Activated CD4-positive, alpha-beta memory T cell treated with anti-CD3 and anti-CD28 coated beads, Interleukin-2, amount 10 ng/mL, durations not matched to agents 7 days and 5 days (primary cell): ENCODE measurements at regions not wholly inside any gene's neighbourhood (a gene's known extent, or its start where the extent isn't known, plus 50 kb on each side); places are given as distances from the start of the nearest gene placed in this dataset.
"Not testable (repeated sequence)": the region's sequence is repeated elsewhere in the genome, so short reads cannot be mapped to it uniquely, and the experiment has no call there.

Source experiments
- CTCF ChIA-PET: fragments of 350-600 bp; sonication (Branson Sonifier 250); formaldehyde crosslinking; loops from one replicate; lab custom pipeline; 2021; ENCODE audit warnings: antibody characterized with exemption, inconsistent platforms; lab: Charles Lee
- POLR2A ChIA-PET: fragments of 350-600 bp; sonication (Branson Sonifier 250); formaldehyde crosslinking; loops from one replicate; lab custom pipeline; 2021; ENCODE audit warnings: antibody characterized with exemption; lab: Charles Lee
- DNase-seq: peaks from one replicate; pipeline ENCODE4 v3.0.0-alpha.2; 2020
- H3K27ac Mint-ChIP-seq: one replicate; pipeline ENCODE4 v1.8.0; 2021; ENCODE audit warnings: mild to moderate bottlenecking, mixed read lengths
- H3K27me3 Mint-ChIP-seq: one replicate; pipeline ENCODE4 v1.8.0; 2021; ENCODE audit warnings: mixed read lengths
- H3K36me3 Mint-ChIP-seq: one replicate; pipeline ENCODE4 v1.8.0; 2021; ENCODE audit warnings: low read depth, mixed read lengths
- H3K4me1 Mint-ChIP-seq: one replicate; pipeline ENCODE4 v1.8.0; 2021; ENCODE audit warnings: mixed read lengths
- H3K4me3 Mint-ChIP-seq: one replicate; pipeline ENCODE4 v1.8.0; 2021; ENCODE audit warnings: mild to moderate bottlenecking, mixed read lengths
- H3K9me3 Mint-ChIP-seq: one replicate; pipeline ENCODE4 v1.8.0; 2021; ENCODE audit warnings: mixed read lengths

DNA sequence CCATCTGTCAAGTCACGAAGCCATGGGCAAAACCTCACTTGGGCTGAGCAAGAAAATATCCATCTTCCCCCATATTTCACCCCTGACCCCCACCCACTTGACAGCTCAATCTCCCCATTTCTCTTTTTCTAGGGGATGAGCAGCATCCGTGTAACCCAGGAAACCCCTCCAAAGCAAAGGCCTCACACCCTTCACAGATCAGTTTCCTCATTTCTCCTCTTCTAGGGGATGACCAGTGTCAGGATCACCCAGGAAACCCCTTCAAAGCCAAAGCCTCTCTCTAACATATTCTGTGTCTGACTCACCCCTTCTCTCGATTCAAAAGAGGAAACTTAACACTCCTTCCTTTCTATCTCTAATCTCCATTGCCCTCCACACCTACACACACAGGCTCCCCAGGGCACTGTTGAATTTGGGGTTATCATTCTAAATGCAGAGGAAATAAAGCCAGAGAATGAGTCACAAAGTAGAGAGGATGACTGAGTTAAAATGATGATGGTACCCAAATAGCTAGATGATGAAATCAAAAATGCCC lies 439.7 kb downstream of the BUD13 start:
- H3K4me3 Mint-ChIP-seq = no peak overlapping the region
- H3K4me1 Mint-ChIP-seq = no peaks in the 10 kb centered on the region
- H3K27me3 Mint-ChIP-seq = no peaks in the 10 kb centered on the region
- DNase-seq = no peak
- ChIA-PET POLR2A (no interaction called here), CTCF (no interaction called here)
- no peak overlapping the region for H3K27ac Mint-ChIP-seq
- H3K9me3 Mint-ChIP-seq = no peaks in the 10 kb centered on the region
- no peaks in the 10 kb centered on the region for H3K36me3 Mint-ChIP-seq

DNA sequence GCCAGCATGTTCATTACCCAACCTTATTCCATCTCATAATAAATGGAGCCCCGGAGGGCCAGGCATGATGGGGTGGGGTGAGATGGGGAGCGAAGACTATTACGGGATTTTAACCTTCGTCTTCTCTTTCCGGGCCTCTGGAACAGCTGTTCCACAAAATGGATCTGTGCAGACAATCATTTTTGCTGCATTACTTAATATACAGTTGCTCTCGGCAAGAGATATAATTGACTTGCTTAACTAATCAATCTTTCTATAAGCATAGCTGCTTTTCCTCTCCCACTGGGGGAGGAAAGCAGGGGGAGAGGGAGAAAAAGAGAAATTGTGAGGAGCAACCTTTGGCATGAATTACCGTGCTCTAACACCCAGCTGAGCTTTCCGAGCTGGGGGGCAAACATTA lies 440.4 kb downstream of the BUD13 start:
- ChIA-PET POLR2A (no interaction called here), CTCF (no interaction called here)
- no peak overlapping the region for H3K4me3 Mint-ChIP-seq
- no peaks in the 10 kb centered on the region for H3K4me1 Mint-ChIP-seq
- H3K27ac Mint-ChIP-seq = no peak overlapping the region
- H3K27me3 Mint-ChIP-seq = no peaks in the 10 kb centered on the region
- DNase-seq = no peak
- H3K36me3 Mint-ChIP-seq = no peaks in the 10 kb centered on the region
- no peaks in the 10 kb centered on the region for H3K9me3 Mint-ChIP-seq

DNA sequence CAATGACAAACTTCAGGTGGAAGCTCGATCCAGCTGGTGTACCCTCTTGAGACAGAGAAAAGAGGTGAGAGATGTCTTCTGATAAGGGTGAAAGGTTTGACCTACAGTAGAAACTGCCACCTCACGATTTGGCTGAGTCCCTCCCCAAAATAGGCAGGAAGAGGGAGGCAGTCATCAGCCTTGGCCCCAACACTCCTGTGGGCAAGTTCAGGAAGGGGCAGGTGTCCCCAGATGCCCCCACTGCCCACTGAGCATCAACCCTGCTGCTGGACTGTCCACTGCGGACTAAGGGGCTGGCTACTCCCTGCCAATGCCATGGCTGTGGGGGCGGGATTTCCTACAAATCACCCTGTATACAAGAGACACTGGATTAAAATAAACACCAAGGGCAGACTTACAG lies 441.4 kb downstream of the BUD13 start:
- POLR2A ChIA-PET = no interaction called here
- no peak for DNase-seq
- Mint-ChIP-seq H3K36me3 (no peaks in the 10 kb centered on the region), H3K27ac (no peak overlapping the region), H3K4me3 (no peak overlapping the region), H3K4me1 (no peaks in the 10 kb centered on the region), H3K27me3 (no peaks in the 10 kb centered on the region), H3K9me3 (no peaks in the 10 kb centered on the region)
- CTCF ChIA-PET = no interaction called here

DNA sequence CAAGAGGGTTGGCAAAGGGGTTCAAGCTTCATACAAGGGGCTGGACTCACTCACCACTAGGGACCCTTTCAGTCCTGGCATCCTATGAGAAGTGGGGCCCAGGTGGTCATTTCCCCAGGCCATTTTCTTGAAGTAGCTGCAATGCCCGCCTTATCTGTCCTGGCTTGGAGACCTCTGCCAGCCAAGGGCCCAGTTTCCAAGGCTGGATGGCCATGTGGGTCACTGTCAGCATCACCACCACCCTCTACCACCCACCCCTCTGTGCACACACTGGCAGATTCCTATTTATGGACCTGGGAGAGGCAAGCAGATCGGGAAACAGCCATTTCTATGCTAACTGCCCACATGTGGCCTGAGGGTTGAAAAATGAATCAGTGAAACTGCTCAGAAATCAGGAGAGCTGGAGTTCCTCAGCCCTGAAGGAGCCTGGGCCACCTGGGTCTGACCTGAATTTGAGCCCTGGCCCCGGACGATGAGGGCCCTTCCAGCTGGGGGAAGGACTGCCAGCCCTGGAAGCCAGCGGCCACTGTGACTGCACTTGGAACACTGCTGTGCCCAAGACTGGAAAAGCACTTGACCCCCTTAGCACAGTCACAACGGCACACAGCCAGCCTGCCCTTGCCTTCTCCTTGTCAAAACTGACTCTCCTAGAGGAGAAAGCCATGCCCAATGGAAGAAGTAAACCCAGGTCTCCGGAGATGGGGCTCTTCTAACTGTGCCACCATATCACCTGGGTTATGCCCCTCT lies 442.2 kb downstream of the BUD13 start:
- Mint-ChIP-seq H3K27me3 (no peaks in the 10 kb centered on the region), H3K4me3 (no peak overlapping the region), H3K4me1 (no peaks in the 10 kb centered on the region), H3K36me3 (no peaks in the 10 kb centered on the region), H3K27ac (no peak overlapping the region), H3K9me3 (no peaks in the 10 kb centered on the region)
- POLR2A ChIA-PET = no interaction called here
- DNase-seq = no peak
- CTCF ChIA-PET = no interaction called here

DNA sequence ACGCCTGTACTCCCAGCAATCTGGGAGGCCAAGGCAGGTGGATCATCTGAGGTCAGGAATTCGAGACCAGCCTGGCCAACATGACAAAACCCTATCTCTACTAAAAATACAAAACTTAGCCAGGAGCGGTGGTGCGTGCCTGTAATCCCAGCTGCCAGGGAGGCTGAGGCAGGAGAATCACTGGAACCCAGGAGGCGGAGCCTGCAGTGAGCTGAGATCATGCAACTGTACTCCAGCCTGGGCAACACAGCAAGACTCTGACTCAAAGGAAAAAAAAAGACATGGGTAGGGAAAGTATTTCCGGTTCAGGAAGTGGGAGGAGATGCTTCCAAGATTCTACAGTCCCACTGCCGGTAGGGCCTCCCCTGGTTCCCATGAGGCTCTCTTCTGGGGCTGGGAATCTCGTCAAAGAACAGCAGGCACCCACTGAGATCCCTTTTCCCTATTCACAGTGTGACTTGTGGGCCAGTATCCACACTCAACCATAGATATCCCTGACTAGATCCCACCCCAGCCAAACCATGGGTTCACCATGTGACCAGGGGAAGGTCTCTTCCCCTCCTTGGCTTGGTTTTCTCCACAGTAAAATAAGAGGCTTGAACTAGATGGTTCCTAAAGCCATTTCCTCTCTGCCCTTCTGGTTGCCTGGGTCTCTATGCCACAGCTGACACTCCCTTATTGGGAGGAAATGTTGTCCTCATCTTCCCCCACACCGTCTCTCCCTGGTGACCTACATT lies 443.3 kb downstream of the BUD13 start:
- ChIA-PET CTCF (no interaction called here), POLR2A (no interaction called here)
- H3K27ac Mint-ChIP-seq = no peak overlapping the region
- H3K27me3 Mint-ChIP-seq = no peaks in the 10 kb centered on the region
- no peaks in the 10 kb centered on the region for H3K36me3 Mint-ChIP-seq
- no peak for DNase-seq
- no peaks in the 10 kb centered on the region for H3K4me1 Mint-ChIP-seq
- H3K4me3 Mint-ChIP-seq = no peak overlapping the region
- H3K9me3 Mint-ChIP-seq = no peaks in the 10 kb centered on the region

DNA sequence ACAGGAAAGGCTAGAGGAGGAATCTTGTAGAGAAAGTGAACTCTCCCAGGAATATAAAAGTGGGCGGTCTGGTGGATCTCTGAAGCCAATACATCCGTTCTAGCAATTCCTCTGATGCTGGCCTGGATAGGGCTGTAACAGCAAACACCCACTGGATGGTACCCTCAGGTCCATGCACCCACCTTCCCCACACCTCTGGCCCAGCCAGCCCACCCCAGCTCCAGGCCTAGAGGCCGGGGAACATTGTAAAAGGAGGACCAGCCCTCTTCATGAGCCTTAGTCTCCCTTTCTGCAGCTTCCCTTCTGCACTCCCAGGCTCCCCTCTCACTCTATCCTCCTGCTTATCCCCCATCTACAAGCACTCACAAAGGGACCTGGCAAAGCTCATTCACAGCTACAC lies 443.9 kb downstream of the BUD13 start:
- CTCF ChIA-PET = no interaction called here
- H3K9me3 Mint-ChIP-seq = no peaks in the 10 kb centered on the region

DNA sequence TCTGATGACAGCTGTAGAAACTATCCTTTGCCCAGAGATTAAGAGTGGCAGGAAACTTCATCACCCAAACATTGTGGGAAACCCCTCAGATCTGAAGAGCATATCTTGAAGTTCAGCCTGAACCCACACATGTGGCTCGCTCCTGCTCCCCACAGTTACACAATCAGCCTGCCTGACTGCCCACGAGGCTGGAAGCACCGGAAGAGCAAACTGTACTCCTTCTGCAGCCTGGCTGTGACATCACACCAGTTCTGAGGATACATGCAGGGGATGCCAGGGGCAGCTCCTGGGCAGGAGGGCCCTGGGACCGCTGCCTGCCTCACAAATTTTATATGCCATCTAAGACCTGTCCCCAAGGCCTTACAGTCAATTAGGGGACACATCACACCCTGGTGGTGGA lies 444.4 kb downstream of the BUD13 start:
- ChIA-PET CTCF (no interaction called here), POLR2A (no interaction called here)
- H3K36me3 Mint-ChIP-seq = no peaks in the 10 kb centered on the region
- no peak for DNase-seq
- no peaks in the 10 kb centered on the region for H3K9me3 Mint-ChIP-seq
- no peak overlapping the region for H3K27ac Mint-ChIP-seq
- H3K4me1 Mint-ChIP-seq = no peaks in the 10 kb centered on the region
- H3K4me3 Mint-ChIP-seq = no peak overlapping the region
- no peaks in the 10 kb centered on the region for H3K27me3 Mint-ChIP-seq

More for the DNA sequence above, 443.9 kb downstream of the BUD13 start:
- H3K4me1 Mint-ChIP-seq = no peaks in the 10 kb centered on the region
- no peak overlapping the region for H3K4me3 Mint-ChIP-seq
- no peak for DNase-seq
- POLR2A ChIA-PET = no interaction called here
- no peak overlapping the region for H3K27ac Mint-ChIP-seq
- no peaks in the 10 kb centered on the region for H3K36me3 Mint-ChIP-seq
- no peaks in the 10 kb centered on the region for H3K27me3 Mint-ChIP-seq

DNA sequence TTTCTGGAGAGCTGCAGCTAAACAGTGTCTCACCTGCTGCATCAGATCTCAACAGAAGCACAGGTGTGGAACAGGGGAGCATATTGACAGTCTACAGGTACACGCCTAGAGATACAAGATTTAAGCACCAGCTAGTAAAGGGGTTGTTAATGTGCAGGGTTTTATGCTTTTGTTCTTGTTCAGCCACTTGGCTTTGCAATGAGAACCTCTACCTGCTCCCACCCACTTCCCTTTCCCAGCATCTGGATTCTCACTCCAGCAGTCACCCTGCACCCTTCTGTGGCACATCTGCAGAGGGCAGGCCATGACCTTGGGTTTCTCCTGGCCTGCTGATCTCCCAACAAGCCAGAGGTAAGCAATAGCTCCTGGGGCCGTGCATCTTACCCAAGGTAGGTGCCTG lies 446.6 kb downstream of the BUD13 start:
- ChIA-PET POLR2A (no interaction called here), CTCF (no interaction called here)
- H3K27ac Mint-ChIP-seq = no peak overlapping the region
- DNase-seq = no peak
- H3K36me3 Mint-ChIP-seq = no peaks in the 10 kb centered on the region
- no peaks in the 10 kb centered on the region for H3K4me1 Mint-ChIP-seq
- no peak overlapping the region for H3K4me3 Mint-ChIP-seq
- no peaks in the 10 kb centered on the region for H3K27me3 Mint-ChIP-seq
- H3K9me3 Mint-ChIP-seq = peaks cover under 1% of the 10 kb centered on the region

DNA sequence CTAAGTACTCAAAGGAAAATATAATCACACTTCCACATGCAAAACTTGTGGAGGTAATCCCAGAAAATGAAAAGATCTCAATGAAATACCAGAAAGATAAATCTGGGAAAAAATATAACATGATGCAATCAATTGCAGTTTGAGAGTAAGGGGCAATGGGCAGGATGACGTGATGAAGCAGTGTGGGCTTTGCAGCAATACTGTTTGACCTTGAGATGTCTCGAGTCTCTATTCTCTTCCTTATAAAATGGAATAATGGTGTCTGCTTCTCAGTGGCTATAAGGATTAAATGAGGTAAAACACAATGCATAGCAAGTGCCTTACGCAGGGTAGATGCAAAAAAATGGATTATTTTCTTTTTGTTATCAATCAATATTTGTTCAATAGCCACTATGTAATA lies 447.5 kb downstream of the BUD13 start:
- DNase-seq = no peak
- Mint-ChIP-seq H3K9me3 (peaks cover 2% of the 10 kb centered on the region), H3K36me3 (no peaks in the 10 kb centered on the region), H3K4me1 (no peaks in the 10 kb centered on the region), H3K27ac (no peak overlapping the region), H3K4me3 (no peak overlapping the region), H3K27me3 (no peaks in the 10 kb centered on the region)
- ChIA-PET CTCF (no interaction called here), POLR2A (no interaction called here)

DNA sequence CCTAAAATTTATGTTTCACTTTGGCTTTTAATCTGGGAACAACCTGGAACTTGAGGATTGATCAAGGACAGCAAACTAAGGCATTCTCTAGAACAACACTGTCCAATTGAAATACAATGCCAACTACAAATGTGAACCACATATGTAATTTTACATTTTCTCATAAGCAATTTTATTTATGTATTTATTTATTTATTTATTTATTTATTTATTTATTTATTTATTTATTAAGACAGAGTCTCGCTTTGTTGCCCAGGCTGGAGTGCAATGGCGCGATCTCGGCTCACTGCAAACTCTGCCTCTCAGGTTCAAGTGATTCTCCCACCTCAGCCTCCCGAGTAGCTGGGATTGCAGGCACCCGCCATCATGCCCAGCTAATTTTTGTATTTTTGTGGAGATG lies 448.7 kb downstream of the BUD13 start:
- H3K4me1 Mint-ChIP-seq, H3K27me3 Mint-ChIP-seq, CTCF ChIA-PET, H3K9me3 Mint-ChIP-seq, H3K36me3 Mint-ChIP-seq, H3K4me3 Mint-ChIP-seq, POLR2A ChIA-PET, H3K27ac Mint-ChIP-seq, DNase-seq: not testable (repeated sequence)

DNA sequence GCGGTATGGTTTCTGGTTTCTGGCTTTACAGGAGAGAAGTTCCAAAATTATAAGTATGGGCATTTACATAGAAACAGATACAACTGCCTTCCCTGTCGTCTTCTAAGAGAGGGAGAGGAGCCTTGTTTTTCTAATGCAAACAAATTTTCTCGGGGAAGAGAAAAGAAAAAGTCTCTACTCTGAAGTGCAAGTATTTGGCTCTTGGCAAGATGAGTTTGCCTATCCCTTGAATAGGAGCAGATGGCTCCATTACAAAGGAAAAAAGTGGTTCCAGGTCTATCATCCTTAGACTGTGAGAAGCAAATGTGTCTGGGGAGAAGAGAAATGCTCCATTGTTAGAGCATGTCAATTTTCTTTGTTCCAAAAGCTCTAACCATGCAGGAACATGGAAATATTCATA lies 455.6 kb downstream of the BUD13 start:
- POLR2A ChIA-PET = no interaction called here
- H3K4me1 Mint-ChIP-seq = no peaks in the 10 kb centered on the region
- CTCF ChIA-PET = no interaction called here
- H3K9me3 Mint-ChIP-seq = peaks cover 2% of the 10 kb centered on the region
- no peak for DNase-seq
- no peaks in the 10 kb centered on the region for H3K36me3 Mint-ChIP-seq
- peaks cover 9% of the 10 kb centered on the region for H3K27me3 Mint-ChIP-seq
- H3K27ac Mint-ChIP-seq = no peak overlapping the region
- no peak overlapping the region for H3K4me3 Mint-ChIP-seq

DNA sequence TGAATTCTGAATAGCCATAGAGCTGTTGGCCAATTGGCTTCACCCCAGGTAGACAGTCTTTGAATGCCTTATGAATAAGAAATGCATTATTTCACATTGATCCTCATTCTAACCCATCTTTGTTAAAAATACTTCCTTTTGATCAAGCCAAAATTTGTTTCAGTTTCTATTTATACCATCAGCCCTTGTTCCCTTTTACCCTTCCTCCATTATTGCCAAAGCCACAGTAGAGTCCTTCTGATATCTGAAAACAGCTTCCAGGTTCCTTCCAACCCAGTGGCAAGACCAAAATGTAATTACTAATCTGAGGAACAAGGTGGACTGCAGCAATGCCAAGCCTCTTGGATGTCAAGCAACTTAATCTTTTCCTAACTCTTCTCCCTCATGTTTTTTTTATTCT lies 458.8 kb downstream of the BUD13 start:
- Mint-ChIP-seq H3K36me3 (no peaks in the 10 kb centered on the region), H3K27ac (no peak overlapping the region), H3K27me3 (peaks cover 9% of the 10 kb centered on the region), H3K9me3 (no peaks in the 10 kb centered on the region), H3K4me1 (no peaks in the 10 kb centered on the region), H3K4me3 (no peak overlapping the region)
- CTCF ChIA-PET = no interaction called here
- no peak for DNase-seq
- POLR2A ChIA-PET = no interaction called here

DNA sequence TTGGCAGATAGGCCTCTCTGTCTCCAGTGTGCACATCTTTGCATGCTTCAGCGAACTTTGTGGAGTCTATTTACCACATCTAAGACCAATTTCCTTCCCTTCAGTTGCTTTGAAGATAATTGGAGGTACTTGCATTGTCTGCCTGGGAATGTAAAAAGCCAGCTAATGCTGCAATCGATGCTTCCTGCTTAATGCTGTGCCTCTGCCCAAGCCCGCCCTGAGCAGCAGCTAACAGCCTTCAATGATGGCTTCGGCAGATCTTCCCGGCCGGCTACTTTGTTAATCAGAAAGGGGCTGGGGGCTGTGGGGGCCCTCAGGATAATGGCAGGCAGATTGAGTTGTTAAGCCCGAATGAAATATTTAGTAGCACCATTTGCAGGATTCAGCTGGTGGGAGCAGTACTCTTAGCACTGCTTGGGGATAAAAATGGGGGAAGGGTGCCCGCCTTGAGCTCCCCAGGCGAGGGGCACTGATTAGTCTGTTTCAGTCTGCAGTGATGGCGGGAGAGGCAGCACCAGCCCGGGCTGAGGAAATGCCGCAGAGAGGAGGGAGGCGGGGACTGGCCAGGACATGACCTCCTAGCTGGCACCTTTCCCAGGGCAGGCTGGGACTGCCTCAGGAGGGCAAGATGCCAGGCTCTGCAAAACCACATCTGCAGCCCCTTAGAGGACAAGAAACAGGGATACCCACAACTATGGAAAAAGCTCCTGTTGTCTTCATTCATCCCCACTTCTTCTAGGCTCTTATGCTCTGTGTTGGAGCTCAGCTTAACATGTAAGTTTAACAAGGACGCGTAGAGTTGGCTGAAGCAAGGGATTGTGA lies 460.0 kb downstream of the BUD13 start:
- no peaks in the 10 kb centered on the region for H3K4me1 Mint-ChIP-seq
- ChIA-PET POLR2A (no interaction called here), CTCF (no interaction called here)
- no peak overlapping the region for H3K27ac Mint-ChIP-seq
- no peak for DNase-seq
- no peaks in the 10 kb centered on the region for H3K9me3 Mint-ChIP-seq
- H3K36me3 Mint-ChIP-seq = no peaks in the 10 kb centered on the region
- peaks cover 7% of the 10 kb centered on the region for H3K27me3 Mint-ChIP-seq
- H3K4me3 Mint-ChIP-seq = no peak overlapping the region
